Hematopoietic multipotent progenitor cell treated with erythropoietin and hydrocortisone succinate and interleukin-3 and kit ligand, for 17 days (in vitro differentiated cells): ENCODE measurements at regions not wholly inside any gene's neighbourhood (a gene's known extent, or its start where the extent isn't known, plus 50 kb on each side); places are given as distances from the start of the nearest gene placed in this dataset.

Source experiments
- DNase-seq: peaks from one replicate; pipeline ENCODE4 v3.0.0-alpha.2; 2015; ENCODE audit warnings: low spot score

GRCh38 chr10:111745982-111746381, 437.6 kb downstream of the GPAM start:
- no peak for DNase-seq

GRCh38 chr10:111747751-111748150, 435.8 kb downstream of the GPAM start:
- no peak for DNase-seq

DNA sequence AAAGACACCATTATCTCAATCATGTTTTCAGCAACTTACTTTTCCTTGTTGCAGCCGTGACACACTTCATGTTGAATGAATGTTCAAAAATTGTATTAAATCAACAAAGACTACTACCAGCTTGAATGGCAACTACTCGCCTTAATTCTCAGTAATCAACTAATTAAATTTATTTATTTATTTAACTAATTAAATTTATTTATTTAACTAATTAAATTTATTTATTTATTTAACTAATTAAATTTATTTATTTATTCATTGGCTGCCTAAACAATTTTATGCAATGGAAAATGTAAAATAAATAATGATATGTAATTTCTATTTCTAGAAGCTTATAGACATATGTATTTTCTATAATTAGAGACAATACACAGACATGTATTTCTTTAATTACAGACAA, 435.4 kb downstream of the GPAM start:
- no peak for DNase-seq

DNA sequence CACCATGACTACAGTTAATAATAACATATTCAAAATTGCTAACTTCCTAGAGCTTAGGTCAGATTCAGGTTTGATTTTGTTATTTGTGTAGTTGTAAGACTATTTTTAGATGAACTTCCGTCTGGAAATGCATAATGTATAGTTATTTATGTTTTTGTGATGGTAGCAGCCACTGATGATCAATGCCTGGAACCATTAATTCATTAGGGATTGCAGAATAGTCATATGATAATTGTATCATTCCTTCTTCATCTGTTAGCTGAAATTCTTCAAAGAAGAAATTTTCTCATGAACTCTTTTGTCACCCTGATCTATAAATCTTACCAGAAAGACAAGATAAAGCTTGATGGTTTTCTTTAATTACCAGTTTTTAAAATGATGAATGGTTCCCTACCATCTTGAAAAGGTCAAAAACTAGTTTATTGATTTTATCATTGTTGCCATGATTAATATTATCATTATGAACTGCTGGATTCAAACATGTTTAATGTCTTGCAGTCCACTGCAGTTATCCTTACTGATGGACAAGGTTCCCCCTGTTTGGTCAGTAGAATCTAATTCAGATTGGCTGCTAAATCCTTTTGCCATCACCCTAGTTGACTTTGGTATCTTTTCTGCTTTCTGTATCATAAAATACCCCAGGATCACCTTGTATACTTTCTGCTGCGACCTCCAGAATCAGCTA, 433.3 kb downstream of the GPAM start:
- DNase-seq, result no peak

DNA sequence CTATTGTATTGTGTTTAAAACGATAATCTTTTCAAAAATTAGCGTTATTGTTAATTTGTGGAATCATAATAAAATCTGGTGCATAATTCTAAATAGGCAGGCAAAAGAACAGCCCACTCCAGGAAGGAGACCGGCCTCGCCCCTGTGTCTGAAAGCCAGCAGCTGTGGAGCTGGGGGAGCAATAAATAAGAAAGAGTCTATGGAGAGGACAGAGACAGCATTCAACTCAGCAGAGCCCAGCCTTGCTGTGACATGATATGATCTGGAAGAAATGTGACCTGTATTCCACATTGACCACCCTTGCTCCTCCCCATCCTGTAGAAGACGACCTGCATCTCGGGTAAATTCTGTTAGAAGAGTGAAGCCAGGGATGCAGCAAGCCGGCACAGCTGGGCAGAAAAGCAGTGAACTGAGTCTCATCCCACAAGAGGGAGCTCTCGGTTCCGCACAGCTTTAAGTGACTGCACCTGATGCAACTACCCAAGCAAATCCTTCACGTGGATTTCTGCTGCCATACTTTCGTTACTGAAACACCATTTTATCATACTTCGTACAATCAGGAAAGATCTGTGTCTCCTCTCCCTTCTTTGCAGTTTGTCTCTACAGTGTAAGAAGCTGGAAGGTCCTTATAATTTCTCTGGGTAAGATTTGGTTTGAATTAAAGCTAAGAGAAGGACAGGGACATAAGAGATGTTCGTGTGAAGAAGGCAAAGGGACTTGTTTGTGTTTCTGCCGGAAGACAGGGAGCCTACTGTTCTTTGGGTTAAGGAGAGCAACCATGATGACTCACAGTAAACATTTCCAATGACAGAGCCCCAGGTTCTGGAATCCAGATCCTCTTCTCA, 427.1 kb downstream of the GPAM start:
- no peak for DNase-seq

DNA sequence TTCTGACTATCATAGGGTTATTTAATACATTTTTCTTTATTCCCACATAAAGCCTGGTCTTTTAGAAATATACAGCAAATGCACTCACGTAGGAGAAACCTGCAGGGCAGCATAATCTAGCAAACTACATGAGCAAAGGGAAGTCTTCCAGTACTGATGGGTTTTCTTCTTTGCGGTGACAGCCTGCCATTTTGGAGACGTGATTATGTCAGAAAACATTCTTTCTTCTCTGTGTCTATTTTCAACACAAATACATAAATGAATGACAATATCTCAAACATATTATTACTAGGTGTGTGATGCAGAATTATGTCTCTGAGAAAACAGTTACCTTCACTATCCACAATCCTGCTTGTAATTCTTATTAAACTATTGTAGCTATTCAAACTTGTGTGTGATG, 425.0 kb downstream of the GPAM start:
- no peak for DNase-seq

DNA sequence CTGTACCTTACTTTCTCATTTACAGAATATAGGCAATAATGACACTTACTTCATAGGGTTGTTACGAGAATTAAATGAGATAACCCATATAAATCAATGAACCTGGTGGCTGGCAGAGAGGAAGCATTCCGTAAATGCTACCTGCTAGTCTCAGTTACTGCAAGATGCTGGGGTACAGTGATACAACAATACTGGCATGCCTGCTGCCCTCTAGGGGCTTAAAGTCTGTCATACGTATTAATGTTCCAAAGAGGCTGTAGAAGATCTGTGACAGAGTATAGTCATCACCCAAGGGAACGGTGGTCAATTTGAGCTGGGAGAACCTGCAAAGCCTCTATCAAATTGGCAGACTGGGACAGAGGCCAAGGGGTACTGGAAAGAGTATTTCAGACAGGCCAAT, 421.5 kb downstream of the GPAM start:
- no peak for DNase-seq

- DNase-seq, result no peak
These were observed 418.3 kb downstream of the GPAM start for GRCh38 chr10:111765216-111765615.

DNA sequence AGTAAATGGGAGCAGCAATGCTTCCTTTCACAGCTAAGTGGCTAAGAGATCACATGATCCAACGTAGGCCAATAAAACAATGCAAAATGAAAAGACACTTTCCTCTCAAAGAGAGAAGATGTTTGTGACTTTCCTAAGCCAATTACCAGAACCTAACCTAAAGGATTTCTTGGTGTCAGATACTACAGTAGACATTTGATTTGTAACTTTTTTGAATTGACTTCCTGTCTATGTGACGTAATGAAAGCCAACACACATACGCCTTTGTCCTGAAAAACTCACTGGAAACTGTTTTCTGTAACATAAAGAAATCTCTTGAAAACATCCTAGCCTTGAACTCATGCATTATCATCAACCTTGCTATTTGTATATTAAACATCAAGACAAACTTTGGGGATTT, 417.1 kb downstream of the GPAM start:
- DNase-seq, result no peak

DNA sequence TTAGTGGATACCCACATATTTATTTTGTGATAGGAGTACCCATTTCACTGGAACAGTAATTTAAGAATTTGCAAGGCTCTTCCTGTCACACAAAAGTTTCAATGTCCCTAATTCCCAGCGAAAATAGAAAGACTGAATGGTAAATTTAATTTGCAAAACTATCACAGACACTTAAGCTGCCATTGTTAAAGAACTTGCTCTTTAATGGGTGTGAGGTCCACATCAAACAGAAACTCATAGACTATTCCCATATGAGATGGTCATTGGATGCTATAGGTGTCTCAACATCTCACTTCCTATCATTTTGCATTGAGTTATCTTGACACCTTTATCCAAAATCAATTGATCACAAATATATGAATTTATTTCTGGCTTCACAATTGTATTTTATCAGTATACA, 415.9 kb downstream of the GPAM start:
- no peak for DNase-seq

GRCh38 chr10:111773950-111774349, 409.6 kb downstream of the GPAM start:
- DNase-seq, result no peak

- no peak for DNase-seq
These were observed 409.1 kb downstream of the GPAM start for GRCh38 chr10:111774486-111774885.

- DNase-seq, result no peak
These were observed 399.1 kb downstream of the GPAM start for GRCh38 chr10:111784436-111784835.

DNA sequence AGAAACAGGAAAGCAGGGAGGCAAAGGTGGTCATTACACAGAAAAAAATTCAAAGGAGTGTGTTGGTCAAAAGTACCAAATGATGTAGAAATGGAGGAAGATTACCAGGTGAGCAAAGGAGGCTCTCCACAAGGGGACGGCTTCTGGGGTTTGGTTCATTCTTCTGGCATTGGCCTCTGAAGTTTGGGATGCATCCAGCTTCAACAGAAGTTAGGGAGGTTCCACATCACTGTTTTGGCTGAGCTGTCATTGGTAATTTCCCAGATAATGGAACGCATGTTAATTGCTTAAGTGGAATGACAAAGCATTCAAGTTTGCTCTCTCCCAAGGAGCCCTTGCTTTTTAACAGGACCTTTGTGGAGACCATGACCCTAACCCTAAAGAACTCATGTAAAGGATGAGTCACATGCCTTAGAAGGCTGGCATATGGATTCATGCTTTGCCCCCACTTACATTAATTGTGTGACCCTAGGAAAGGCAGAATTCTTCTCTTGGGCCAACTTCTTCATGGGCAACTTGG, 398.6 kb downstream of the GPAM start:
- no peak for DNase-seq

DNA sequence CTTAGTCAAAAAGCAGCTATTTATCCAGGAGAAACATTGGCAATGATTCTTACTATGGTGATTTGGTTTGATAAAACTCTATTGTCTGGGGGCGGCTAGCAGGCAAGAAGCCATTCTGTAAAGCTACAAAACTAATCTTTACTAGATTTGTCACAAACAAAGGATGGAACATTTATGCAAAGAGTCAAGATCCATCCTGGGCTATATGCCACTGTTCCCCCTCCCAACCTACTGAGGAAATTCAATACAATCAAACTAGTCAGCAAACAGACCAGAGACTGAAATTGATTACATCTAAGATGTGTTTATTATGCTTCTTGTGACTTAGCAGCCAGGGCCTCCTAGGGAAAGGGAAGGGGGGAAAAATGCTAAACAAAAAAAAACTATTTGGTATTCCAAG, 397.6 kb downstream of the GPAM start:
- DNase-seq, result no peak

DNA sequence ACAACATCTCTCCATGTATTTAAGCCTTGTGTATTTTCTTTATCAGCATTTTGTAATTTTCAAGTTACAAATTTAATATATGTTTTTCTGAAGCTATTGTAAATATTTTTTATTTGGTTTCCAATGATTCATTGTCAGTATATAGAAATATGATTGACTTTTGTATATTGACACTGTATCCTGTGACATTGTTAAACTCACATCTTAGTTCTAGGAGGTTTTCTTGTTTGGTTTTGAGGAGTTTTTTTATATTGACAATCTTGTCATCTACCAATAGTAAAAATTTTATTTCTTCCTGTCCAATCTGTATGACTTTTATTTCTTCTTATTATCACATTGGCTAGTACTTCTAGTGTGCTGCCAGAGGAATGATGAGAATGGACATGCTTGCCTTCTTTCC, 393.7 kb downstream of the GPAM start:
- no peak for DNase-seq

GRCh38 chr10:111801841-111802240, 381.7 kb downstream of the GPAM start:
- DNase-seq, result no peak

DNA sequence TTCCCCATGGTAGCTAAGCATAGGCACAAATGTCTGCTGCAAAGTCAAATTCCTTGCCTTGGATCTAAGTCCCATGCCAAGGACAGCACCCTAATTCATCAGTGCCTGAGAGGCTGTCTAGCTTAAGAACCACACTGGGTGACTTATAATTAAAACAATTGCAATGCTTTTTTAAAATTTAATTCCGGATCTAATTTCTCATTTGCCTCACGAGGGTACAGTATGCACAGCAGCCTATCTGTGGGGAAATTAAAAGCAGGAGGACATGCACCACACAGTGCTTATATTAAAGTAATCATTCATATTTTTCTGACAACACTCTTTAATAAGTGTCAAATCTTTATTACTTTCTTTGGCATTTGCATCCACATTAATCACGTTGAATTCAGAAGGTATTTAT, 378.8 kb downstream of the GPAM start:
- no peak for DNase-seq

DNA sequence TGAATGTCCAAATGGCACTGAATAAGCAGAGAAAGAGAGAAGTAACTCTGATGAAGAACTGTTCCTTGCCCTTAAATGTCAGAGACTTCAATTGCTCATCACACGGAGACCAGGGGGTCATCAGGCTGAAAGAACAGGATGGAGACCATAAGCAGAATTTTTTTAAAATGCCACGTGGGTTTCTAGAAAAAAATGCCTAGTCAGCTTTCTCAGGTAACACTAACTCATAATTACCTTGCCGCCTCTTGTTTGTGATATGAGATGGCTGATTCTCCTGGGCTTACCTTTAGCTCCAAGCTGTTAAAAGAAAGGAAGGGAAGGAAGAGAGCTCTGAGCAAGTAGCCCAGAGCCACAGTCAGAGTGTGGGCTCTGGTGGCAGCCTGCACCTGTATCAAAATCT, 372.0 kb downstream of the GPAM start:
- DNase-seq, result no peak

GRCh38 chr10:111820471-111820870, 363.1 kb downstream of the GPAM start:
- DNase-seq, result no peak

DNA sequence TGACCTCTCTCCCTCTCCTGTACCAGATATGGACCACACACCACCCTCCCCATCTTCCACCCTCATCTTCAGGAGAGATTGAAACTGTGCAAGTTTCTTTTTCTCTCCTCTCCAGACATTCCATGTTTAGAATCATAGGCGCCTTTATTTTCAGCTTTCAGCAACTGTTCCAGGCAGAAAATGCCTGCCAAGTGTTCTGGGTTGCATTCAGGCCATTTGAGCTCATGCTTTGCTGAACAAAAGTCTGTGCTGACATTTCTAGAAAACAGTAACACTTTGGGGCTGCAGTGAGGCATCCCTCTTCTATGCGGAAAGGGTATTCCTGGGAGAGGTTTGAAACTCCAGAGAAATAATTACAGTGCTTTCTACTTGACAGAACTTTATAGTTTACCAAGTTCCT, 361.7 kb downstream of the GPAM start:
- no peak for DNase-seq

DNA sequence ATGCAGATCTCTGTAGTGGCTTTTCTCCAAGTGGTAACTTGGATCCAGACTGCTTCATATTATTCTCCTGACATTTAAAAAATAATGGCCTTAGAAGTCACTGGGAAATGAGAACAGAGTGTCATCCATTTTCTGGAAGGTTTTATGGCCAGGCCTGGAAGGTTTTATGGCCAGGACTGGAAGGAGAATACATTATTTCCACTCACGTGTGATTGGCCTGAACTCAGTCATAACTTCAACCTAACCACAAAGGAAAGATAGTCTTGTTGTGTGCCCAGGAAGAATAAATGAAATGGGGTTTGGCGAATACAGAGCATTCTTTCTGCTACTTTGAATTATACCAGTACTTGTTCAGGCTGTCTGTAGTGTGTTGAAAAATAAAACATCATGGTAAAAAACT, 360.9 kb downstream of the GPAM start:
- no peak for DNase-seq

- no peak for DNase-seq
These were observed 359.4 kb downstream of the GPAM start for GRCh38 chr10:111824128-111824527.

- DNase-seq, result no peak
These were observed 353.2 kb downstream of the GPAM start for GRCh38 chr10:111830359-111830758.
